HepG2 (cell line): ENCODE measurements at regions not wholly inside any gene's neighbourhood (a gene's known extent, or its start where the extent isn't known, plus 50 kb on each side); places are given as distances from the start of the nearest gene placed in this dataset.

Experiments used
- ATF2 ChIP-seq: sonication (generic); formaldehyde crosslinking; IDR thresholded peaks from 2 replicates; pipeline ENCODE4 v1.4.0; 2020; ENCODE audit warnings: missing genetic modification reagents
- CBX2 ChIP-seq, 2 experiments: fragments of 200-600 bp in 1 of 2; sonication (generic); formaldehyde crosslinking in 1 of 2; IDR thresholded peaks; 2 replicates each; pipeline versions ENCODE4 v1.7.0 to v1.8.1; 2018 to 2022; ENCODE audit warnings: low read depth in 2 of 2, low read length in 1 of 2, mild to moderate bottlenecking in 1 of 2, missing genetic modification reagents in 1 of 2
- FOXP4 ChIP-seq: sonication (generic); formaldehyde crosslinking; IDR thresholded peaks from 2 replicates; pipeline ENCODE4 v1.4.0; 2020; ENCODE audit warnings: missing genetic modification reagents
- GATA4 ChIP-seq: sonication (generic); IDR thresholded peaks from 2 replicates; pipeline ENCODE4 v1.6.1; 2016; ENCODE audit warnings: antibody characterized with exemption, low read depth, borderline replicate concordance
- HMG20A ChIP-seq: IDR thresholded peaks from 2 replicates; pipeline ENCODE4 v1.6.1; 2016; ENCODE audit warnings: borderline replicate concordance
- HNRNPUL1 ChIP-seq: fragments of 200-400 bp; formaldehyde crosslinking; IDR thresholded peaks from 2 replicates; pipeline ENCODE4 v1.6.1; 2017; ENCODE audit warnings: low read depth, mild to moderate bottlenecking, low read length, moderate library complexity
- KLF11 ChIP-seq: IDR thresholded peaks from 2 replicates; pipeline ENCODE4 v1.6.1; 2016; ENCODE audit warnings: missing compliant biosample characterization
- MAF1 ChIP-seq: sonication (generic); formaldehyde crosslinking; IDR thresholded peaks from 2 replicates; pipeline ENCODE4 v1.5.0; 2020; ENCODE audit warnings: missing genetic modification reagents, borderline replicate concordance
- NCOA5 ChIP-seq: sonication (generic); formaldehyde crosslinking; IDR thresholded peaks from 2 replicates; pipeline ENCODE4 v1.4.0; 2020; ENCODE audit warnings: missing genetic modification reagents
- NR2F2 ChIP-seq: IDR thresholded peaks from 2 replicates; pipeline ENCODE4 v1.6.1; 2012; ENCODE audit warnings: low read depth, inconsistent platforms, borderline replicate concordance
- PHB2 ChIP-seq: fragments of 450-650 bp; IDR thresholded peaks from 2 replicates; pipeline ENCODE4 v1.6.1; 2018; ENCODE audit not compliant: partially characterized antibody
- SNRNP70 ChIP-seq: fragments of 200-400 bp; formaldehyde crosslinking; IDR thresholded peaks from 2 replicates; pipeline ENCODE4 v1.6.1; 2017; ENCODE audit warnings: mild to moderate bottlenecking, low read depth, low read length, moderate library complexity
- SOX5 ChIP-seq: IDR thresholded peaks from 2 replicates; pipeline ENCODE4 v1.6.1; 2016; ENCODE audit warnings: borderline replicate concordance
- SPEN ChIP-seq: sonication (generic); formaldehyde crosslinking; IDR thresholded peaks from 2 replicates; pipeline ENCODE4 v1.5.1; 2020; ENCODE audit warnings: low read depth, mild to moderate bottlenecking, missing genetic modification reagents
- TEAD3 ChIP-seq: optimal IDR thresholded peaks from 2 replicates; pipeline ENCODE3; 2016; ENCODE audit warnings: borderline replicate concordance
- ZNF251 ChIP-seq: sonication (generic); formaldehyde crosslinking; IDR thresholded peaks from 2 replicates; pipeline ENCODE4 v1.9.0; 2021; ENCODE audit warnings: mild to moderate bottlenecking, missing genetic modification reagents
- ZNF513 ChIP-seq: sonication (generic); formaldehyde crosslinking; conservative IDR thresholded peaks from 2 replicates; pipeline ENCODE4 v1.5.0; 2020; ENCODE audit warnings: missing genetic modification reagents
- ZNF543 ChIP-seq: sonication (generic); formaldehyde crosslinking; IDR thresholded peaks from 2 replicates; pipeline ENCODE4 v1.4.0; 2020; ENCODE audit warnings: mild to moderate bottlenecking, missing genetic modification reagents
- ZNF549 ChIP-seq: sonication (generic); formaldehyde crosslinking; IDR thresholded peaks from 2 replicates; pipeline ENCODE4 v1.5.0; 2020; ENCODE audit warnings: missing genetic modification reagents
- ZNF670 ChIP-seq: sonication (generic); formaldehyde crosslinking; IDR thresholded peaks from 2 replicates; pipeline ENCODE4 v1.8.0; 2022; ENCODE audit warnings: mild to moderate bottlenecking, missing genetic modification reagents, borderline replicate concordance
- ZSCAN31 ChIP-seq: sonication (generic); formaldehyde crosslinking; IDR thresholded peaks from 2 replicates; pipeline ENCODE4 v1.5.0; 2020; ENCODE audit warnings: low read depth, mild to moderate bottlenecking, missing genetic modification reagents
- TF ChIP-seq, protein P1 (sequence below): sonication (generic); formaldehyde crosslinking; IDR thresholded peaks from 2 replicates; pipeline ENCODE4 v1.4.0; 2020; ENCODE audit warnings: mild to moderate bottlenecking, missing genetic modification reagents
- TF ChIP-seq, protein P2 (sequence below): sonication (generic); formaldehyde crosslinking; IDR thresholded peaks from 2 replicates; pipeline ENCODE4 v1.9.0; 2022; ENCODE audit warnings: missing genetic modification reagents, mild to moderate bottlenecking, borderline replicate concordance
- TF ChIP-seq, protein P3 (sequence below): sonication (generic); formaldehyde crosslinking; IDR thresholded peaks from 2 replicates; pipeline ENCODE4 v1.4.0; 2020; ENCODE audit warnings: missing genetic modification reagents

GRCh38 chr4:159048166-159048886, 54.6 kb upstream of the RAPGEF2 start (continued):
- TF ChIP-seq ZSCAN31 (no peak), ZNF251 (CRISPR knock-in tag) (no peak), SPEN (CRISPR knock-in tag) (no peak), PHB2 (no peak), ATF2 (CRISPR knock-in tag) (no peak), ZNF670 (CRISPR knock-in tag) (no peak), MAF1 (CRISPR knock-in tag) (no peak), TEAD3 (CRISPR knock-in tag) (peak; percentile 77), FOXP4 (CRISPR knock-in tag) (no peak; the same call in 1 of the 2 replicates), KLF11 (no peak), GATA4 (no peak), SOX5 (CRISPR knock-in tag) (peak; percentile 49), HMG20A (CRISPR knock-in tag) (peak; percentile 28; the same call in 1 of the 2 replicates), HNRNPUL1 (no peak), NR2F2 (no peak), CBX2 (IDR thresholded peaks at IDR 0.05; ENCODE audit: low read depth, low read length) (no peak), CBX2 (CRISPR knock-in tag; IDR thresholded peaks at IDR 0.05; ENCODE audit: low read depth) (no peak), SNRNP70 (no peak), ZNF543 (CRISPR knock-in tag) (no peak), ZNF513 (no peak), NCOA5 (CRISPR knock-in tag) (no peak), ZNF549 (CRISPR knock-in tag) (no peak)
- TF ChIP-seq, protein P1, sequence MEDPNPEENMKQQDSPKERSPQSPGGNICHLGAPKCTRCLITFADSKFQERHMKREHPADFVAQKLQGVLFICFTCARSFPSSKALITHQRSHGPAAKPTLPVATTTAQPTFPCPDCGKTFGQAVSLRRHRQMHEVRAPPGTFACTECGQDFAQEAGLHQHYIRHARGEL (CRISPR knock-in tag): no peak
- TF ChIP-seq, protein P2, sequence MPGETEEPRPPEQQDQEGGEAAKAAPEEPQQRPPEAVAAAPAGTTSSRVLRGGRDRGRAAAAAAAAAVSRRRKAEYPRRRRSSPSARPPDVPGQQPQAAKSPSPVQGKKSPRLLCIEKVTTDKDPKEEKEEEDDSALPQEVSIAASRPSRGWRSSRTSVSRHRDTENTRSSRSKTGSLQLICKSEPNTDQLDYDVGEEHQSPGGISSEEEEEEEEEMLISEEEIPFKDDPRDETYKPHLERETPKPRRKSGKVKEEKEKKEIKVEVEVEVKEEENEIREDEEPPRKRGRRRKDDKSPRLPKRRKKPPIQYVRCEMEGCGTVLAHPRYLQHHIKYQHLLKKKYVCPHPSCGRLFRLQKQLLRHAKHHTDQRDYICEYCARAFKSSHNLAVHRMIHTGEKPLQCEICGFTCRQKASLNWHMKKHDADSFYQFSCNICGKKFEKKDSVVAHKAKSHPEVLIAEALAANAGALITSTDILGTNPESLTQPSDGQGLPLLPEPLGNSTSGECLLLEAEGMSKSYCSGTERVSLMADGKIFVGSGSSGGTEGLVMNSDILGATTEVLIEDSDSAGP (CRISPR knock-in tag): no peak
- TF ChIP-seq, protein P3, sequence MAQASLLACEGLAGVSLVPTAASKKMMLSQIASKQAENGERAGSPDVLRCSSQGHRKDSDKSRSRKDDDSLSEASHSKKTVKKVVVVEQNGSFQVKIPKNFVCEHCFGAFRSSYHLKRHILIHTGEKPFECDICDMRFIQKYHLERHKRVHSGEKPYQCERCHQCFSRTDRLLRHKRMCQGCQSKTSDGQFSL: no peak
